Neuronal stem cell (in vitro differentiated cells): ENCODE measurements at regions not wholly inside any gene's neighbourhood (a gene's known extent, or its start where the extent isn't known, plus 50 kb on each side); places are given as distances from the start of the nearest gene placed in this dataset.

Source experiments
- DNase-seq: peaks from one replicate; pipeline ENCODE4 v3.0.0-alpha.2; 2013; ENCODE audit warnings: low spot score
- H2AFZ ChIP-seq: one replicate; pipeline ENCODE4 v1.6.1; 2013; ENCODE audit warnings: mild to moderate bottlenecking, low read length, inconsistent platforms
- H2AK5ac ChIP-seq: 2 replicates; pipeline ENCODE4 v1.6.1; 2013; ENCODE audit warnings: low read depth, mild to moderate bottlenecking, inconsistent platforms, low read length, moderate library complexity, mixed read lengths
- H2BK120ac ChIP-seq: 2 replicates; pipeline ENCODE4 v1.6.1; 2013; ENCODE audit warnings: low read depth, mild to moderate bottlenecking, inconsistent platforms, low read length, moderate library complexity, mixed read lengths
- H2BK12ac ChIP-seq: one replicate; pipeline ENCODE4 v1.6.1; 2013; ENCODE audit warnings: low read length, inconsistent platforms
- H2BK15ac ChIP-seq: 2 replicates; pipeline ENCODE4 v1.6.1; 2013; ENCODE audit warnings: mild to moderate bottlenecking, low read length, inconsistent platforms, mixed read lengths
- H2BK5ac ChIP-seq: one replicate; pipeline ENCODE4 v1.6.1; 2013; ENCODE audit warnings: inconsistent platforms, mild to moderate bottlenecking, low read length, moderate library complexity
- H3K14ac ChIP-seq: one replicate; pipeline ENCODE4 v1.6.1; 2013; ENCODE audit warnings: low read length, inconsistent platforms
- H3K18ac ChIP-seq: 2 replicates; pipeline ENCODE4 v1.6.1; 2013; ENCODE audit warnings: low read length, inconsistent platforms
- H3K23ac ChIP-seq: 2 replicates; pipeline ENCODE4 v1.6.1; 2013; ENCODE audit warnings: low read depth, mild to moderate bottlenecking, mixed read lengths, low read length, inconsistent platforms; ENCODE audit not compliant: poor library complexity
- H3K27ac ChIP-seq: replicated peaks from 3 replicates; pipeline ENCODE4 v1.5.1; 2013; ENCODE audit warnings: low read length, inconsistent platforms
- H3K27me3 ChIP-seq, 3 experiments: 2 replicates each; pipeline ENCODE4 v1.6.1; 2013; ENCODE audit warnings: low read length in 3 of 3, mild to moderate bottlenecking in 2 of 3, inconsistent platforms in 1 of 3, low read depth in 1 of 3, mixed read lengths in 1 of 3, moderate library complexity in 1 of 3; ENCODE audit not compliant: control insufficient read depth in 3 of 3, insufficient read depth in 3 of 3
- H3K36me3 ChIP-seq, 2 donors: replicated peaks in 1 of 2; 2 replicates each; pipeline ENCODE4 v1.6.1; 2013; ENCODE audit warnings: low read length in 2 of 2; ENCODE audit not compliant: control insufficient read depth in 2 of 2, insufficient read depth in 2 of 2
- H3K4ac ChIP-seq: 2 replicates; pipeline ENCODE4 v1.6.1; 2013; ENCODE audit warnings: inconsistent platforms, mild to moderate bottlenecking, low read length, moderate library complexity
- H3K4me1 ChIP-seq, 2 donors: 1 replicate in 1 of 2; 2 replicates in 1 of 2; pipeline ENCODE4 v1.6.1; 2013; ENCODE audit warnings: low read length in 2 of 2, low read depth in 1 of 2; ENCODE audit not compliant: control insufficient read depth in 2 of 2, insufficient read depth in 1 of 2
- H3K4me2 ChIP-seq: one replicate; pipeline ENCODE4 v1.6.1; 2013; ENCODE audit warnings: mild to moderate bottlenecking, low read length, inconsistent platforms; ENCODE audit not compliant: insufficient read depth, poor library complexity, severe bottlenecking
- H3K4me3 ChIP-seq, 2 donors: 2 replicates each; pipeline ENCODE4 v1.5.1; 2013; ENCODE audit warnings: low read length in 2 of 2, mild to moderate bottlenecking in 2 of 2, inconsistent platforms in 1 of 2, moderate library complexity in 1 of 2
- H3K79me1 ChIP-seq: one replicate; pipeline ENCODE4 v1.6.1; 2013; ENCODE audit warnings: low read depth, mild to moderate bottlenecking, inconsistent platforms, low read length, moderate library complexity
- H3K9ac ChIP-seq: one replicate; pipeline ENCODE4 v1.6.1; 2013; ENCODE audit warnings: mild to moderate bottlenecking, low read depth, low read length, inconsistent platforms; ENCODE audit not compliant: poor library complexity
- H3K9me3 ChIP-seq, 2 donors: replicated peaks in 1 of 2; 2 replicates each; pipeline versions ENCODE3 to v1.6.1; 2013; ENCODE audit warnings: low read length in 2 of 2, mild to moderate bottlenecking in 2 of 2, inconsistent platforms in 1 of 2, low read depth in 1 of 2, mixed read lengths in 1 of 2, moderate library complexity in 1 of 2; ENCODE audit not compliant: control insufficient read depth in 2 of 2, insufficient read depth in 1 of 2
- H4K8ac ChIP-seq: one replicate; pipeline ENCODE4 v1.6.1; 2013; ENCODE audit warnings: low read depth, mild to moderate bottlenecking, inconsistent platforms, low read length, moderate library complexity
- H4K91ac ChIP-seq: one replicate; pipeline ENCODE4 v1.6.1; 2013; ENCODE audit warnings: low read length, low read depth, mild to moderate bottlenecking, inconsistent platforms; ENCODE audit not compliant: poor library complexity
- WGBS, 2 donors: extraction: QIAGEN DNeasy Blood & Tissue Kit; methylation state at CpG; one replicate each; pipeline ENCODE4 v1.1.7; 2013; ENCODE audit warnings: missing lambda C conversion rate in 2 of 2, mixed read lengths in 1 of 2; ENCODE audit not compliant: insufficient read length in 2 of 2, insufficient replicate concordance in 1 of 2; ENCODE audit errors: extremely low coverage in 2 of 2; 5-methylcytosine and 5-hydroxymethylcytosine counted together

DNA sequence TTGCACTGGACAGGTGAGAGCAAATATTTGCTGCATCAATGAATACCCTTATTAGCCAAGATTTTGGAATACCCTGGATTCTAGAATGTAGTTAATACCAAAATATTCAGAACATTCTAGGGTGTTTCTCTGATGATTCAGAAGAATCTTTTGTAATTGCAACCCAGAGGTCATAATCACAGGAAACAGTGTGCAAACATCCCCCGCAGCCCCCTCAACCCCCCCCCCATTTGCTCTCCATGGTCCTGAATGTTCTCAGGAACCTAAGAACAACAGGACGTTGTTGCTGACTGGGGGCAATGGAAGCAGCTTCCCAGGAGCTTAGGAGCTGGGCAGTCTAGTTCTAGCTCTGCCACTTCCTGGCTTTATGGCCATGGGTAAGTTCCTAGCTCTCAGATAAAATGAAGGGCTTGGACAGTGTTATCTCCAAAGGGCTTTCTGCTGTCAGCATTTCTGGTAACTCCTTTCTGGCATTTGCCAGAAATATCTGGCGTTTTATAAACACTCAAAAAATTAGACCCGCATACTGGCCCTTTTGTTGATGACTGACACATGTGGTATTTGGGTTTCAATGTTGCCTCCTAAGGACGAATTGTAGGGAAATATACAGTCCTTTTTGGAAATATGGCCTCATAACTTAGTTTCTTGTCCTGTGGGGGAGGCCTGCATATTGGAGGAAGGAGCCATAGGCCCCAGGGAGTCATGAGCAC lies 178.6 kb downstream of the RRAGC start:
- no peak overlapping the region for H2BK5ac ChIP-seq
- H3K27ac ChIP-seq: no peak overlapping the region
- H3K18ac ChIP-seq: no peak overlapping the region
- H2BK15ac ChIP-seq: no peak overlapping the region
- no peak overlapping the region for H3K4me3 ChIP-seq
- no peak overlapping the region for H4K8ac ChIP-seq
- H2BK12ac ChIP-seq: no peak overlapping the region
- H3K4me1 ChIP-seq: no peaks in the 10 kb centered on the region
- no peak overlapping the region for H3K9ac ChIP-seq
- WGBS, 2 donors: no CpG with 5 or more reads among the region's 5 CpGs
- no peak overlapping the region for H2BK120ac ChIP-seq
- H3K4me2 ChIP-seq: no peak overlapping the region
- H3K36me3 ChIP-seq: no peaks in the 10 kb centered on the region
- H3K23ac ChIP-seq: no peak overlapping the region
- no peak overlapping the region for H3K4ac ChIP-seq
- H2AFZ ChIP-seq: no peak overlapping the region
- peak; percentile 24 for DNase-seq
- no peaks in the 10 kb centered on the region for H3K79me1 ChIP-seq
- no peaks in the 10 kb centered on the region for H3K27me3 ChIP-seq
- H4K91ac ChIP-seq: no peak overlapping the region
- H2AK5ac ChIP-seq: no peak overlapping the region
- no peak overlapping the region for H3K14ac ChIP-seq
- peaks cover 0 to 3% of the 10 kb centered on the region in 2 donors for H3K9me3 ChIP-seq

DNA sequence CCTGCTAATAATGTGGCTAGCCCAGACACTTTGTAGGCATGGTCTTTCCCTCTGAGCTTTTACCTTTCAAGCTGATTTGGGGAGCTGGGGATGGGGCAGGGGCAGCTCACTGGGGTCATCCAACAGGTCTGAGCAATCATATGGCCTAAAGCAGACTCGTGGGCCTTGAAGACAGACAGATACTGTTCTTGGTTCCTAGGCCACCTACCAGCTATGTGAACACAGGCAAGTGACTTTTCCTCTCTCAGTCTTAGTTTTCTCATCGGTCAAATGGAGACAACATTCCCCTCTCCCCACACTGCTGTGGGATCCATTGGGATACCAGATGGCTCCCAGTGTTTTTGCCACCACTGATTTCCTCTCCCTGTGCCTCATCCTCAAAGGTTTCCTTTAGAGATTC lies 181.8 kb downstream of the RRAGC start:
- Histone ChIP-seq H3K23ac (no peak overlapping the region), H3K36me3 (no peaks in the 10 kb centered on the region), H4K91ac (no peak overlapping the region), H2BK120ac (no peak overlapping the region), H3K79me1 (no peaks in the 10 kb centered on the region), H2AK5ac (no peak overlapping the region), H3K9me3 (peaks cover 0 to 1% of the 10 kb centered on the region in 2 donors), H2BK5ac (no peak overlapping the region), H3K4ac (no peak overlapping the region), H3K4me3 (no peak overlapping the region), H3K18ac (no peak overlapping the region), H2BK12ac (no peak overlapping the region), H3K4me1 (no peaks in the 10 kb centered on the region), H4K8ac (no peak overlapping the region), H3K27ac (no peak overlapping the region), H2BK15ac (no peak overlapping the region), H3K14ac (no peak overlapping the region), H2AFZ (no peak overlapping the region), H3K9ac (no peak overlapping the region), H3K4me2 (no peak overlapping the region), H3K27me3 (peaks cover 0 to 2% (median 0%) of the 10 kb centered on the region in 3 experiments)
- DNase-seq: no peak
- WGBS, 2 donors: no CpG with 5 or more reads among the region's 2 CpGs

DNA sequence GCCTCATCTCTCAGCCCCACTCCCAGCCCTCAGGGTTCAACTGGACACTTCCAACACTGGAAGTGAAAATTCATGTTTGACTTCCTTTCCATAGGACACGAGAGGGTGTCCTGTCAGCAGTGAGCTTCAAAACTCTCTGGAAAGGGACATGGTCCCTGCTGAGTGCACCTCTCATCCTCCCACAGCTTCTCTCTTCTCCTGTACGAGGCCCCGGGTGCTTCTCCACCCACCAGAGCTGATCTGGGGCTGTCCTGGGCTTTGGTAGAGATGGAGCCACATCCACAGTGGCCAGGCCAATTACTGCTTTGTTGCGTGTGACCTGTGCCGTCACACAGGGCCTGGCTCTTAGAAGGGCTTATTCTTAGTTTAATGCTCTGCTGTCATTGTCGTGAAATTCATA lies 182.3 kb downstream of the RRAGC start:
- Histone ChIP-seq H2BK15ac (no peak overlapping the region), H3K23ac (no peak overlapping the region), H2BK120ac (no peak overlapping the region), H3K14ac (no peak overlapping the region), H3K4me3 (no peak overlapping the region), H2BK5ac (no peak overlapping the region), H3K36me3 (no peaks in the 10 kb centered on the region), H3K18ac (no peak overlapping the region), H4K8ac (no peak overlapping the region), H2AFZ (no peak overlapping the region), H3K4me1 (no peaks in the 10 kb centered on the region), H2BK12ac (no peak overlapping the region), H4K91ac (no peak overlapping the region), H3K4me2 (no peak overlapping the region), H3K9ac (no peak overlapping the region), H3K27ac (no peak overlapping the region), H3K79me1 (no peaks in the 10 kb centered on the region), H3K4ac (no peak overlapping the region), H3K27me3 (peaks cover 0 to 2% (median 0%) of the 10 kb centered on the region in 3 experiments), H2AK5ac (no peak overlapping the region), H3K9me3 (peaks cover 0 to 1% of the 10 kb centered on the region in 2 donors)
- no CpG with 5 or more reads among the region's 6 CpGs for WGBS, 2 donors
- no peak for DNase-seq

DNA sequence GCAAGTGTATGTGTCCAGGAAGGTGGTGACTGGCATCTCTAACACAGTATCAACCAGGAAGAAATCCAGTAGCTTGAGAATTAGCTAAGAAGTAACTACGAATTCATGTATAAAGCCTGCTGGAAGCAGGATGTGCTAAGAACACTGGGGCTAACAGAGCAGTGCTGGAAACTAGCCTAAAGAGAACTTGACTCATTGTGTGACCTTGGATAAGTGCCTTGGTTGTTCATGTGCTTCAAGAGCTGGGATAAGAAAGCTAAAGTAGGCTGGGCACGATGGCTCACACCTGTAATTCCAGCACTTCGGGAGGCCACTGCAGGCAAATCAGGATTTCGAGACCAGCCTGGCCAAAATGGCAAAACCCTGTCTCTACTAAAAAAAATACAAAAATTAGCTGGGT lies 186.9 kb downstream of the RRAGC start:
- Histone ChIP-seq H3K9me3 (peaks cover 0 to under 1% of the 10 kb centered on the region in 2 donors), H2AFZ (no peak overlapping the region), H2AK5ac (no peak overlapping the region), H2BK12ac (no peak overlapping the region), H3K4ac (no peak overlapping the region), H3K9ac (no peak overlapping the region), H3K27me3 (peaks cover 0 to 2% (median 0%) of the 10 kb centered on the region in 3 experiments), H2BK15ac (no peak overlapping the region), H2BK120ac (no peak overlapping the region), H3K36me3 (no peaks in the 10 kb centered on the region), H2BK5ac (no peak overlapping the region), H4K91ac (no peak overlapping the region), H3K27ac (no peak overlapping the region), H3K4me1 (no peaks in the 10 kb centered on the region), H3K4me2 (no peak overlapping the region), H4K8ac (no peak overlapping the region), H3K23ac (no peak overlapping the region), H3K14ac (no peak overlapping the region), H3K4me3 (no peak overlapping the region), H3K18ac (no peak overlapping the region), H3K79me1 (no peaks in the 10 kb centered on the region)
- no CpG with 5 or more reads among the region's 4 CpGs for WGBS, 2 donors
- DNase-seq: no peak
